Transverse colon (tissue), 4 donors: ENCODE measurements at regions not wholly inside any gene's neighbourhood (a gene's known extent, or its start where the extent isn't known, plus 50 kb on each side); places are given as distances from the start of the nearest gene placed in this dataset.

ENCODE experiments used
- EP300 ChIP-seq: sonication (generic); formaldehyde crosslinking; IDR thresholded peaks from one replicate; pipeline ENCODE4 v1.6.1; 2017; ENCODE audit warnings: antibody characterized with exemption, low read depth
- POLR2A ChIP-seq: fragments of 450-650 bp; IDR thresholded peaks from one replicate; pipeline ENCODE4 v1.6.1; 2016; ENCODE audit warnings: antibody characterized with exemption, mild to moderate bottlenecking, moderate library complexity
- POLR2AphosphoS5 ChIP-seq, 3 donors: sonication (generic); formaldehyde crosslinking; IDR thresholded peaks; one replicate each; pipeline ENCODE4 v1.6.1; 2016; ENCODE audit warnings: antibody characterized with exemption in 3 of 3
- TF ChIP-seq, protein P1 (sequence below), 5 experiments: fragments of 200-600 bp in 3 of 5; fragments of 450-650 bp in 2 of 5; sonication (generic) in 3 of 5; IDR thresholded peaks; 1 replicate in 2 of 5; 2 replicates in 3 of 5; pipeline ENCODE4 v1.5.1; 2016 to 2017; ENCODE audit warnings: antibody characterized with exemption in 5 of 5, inconsistent platforms in 3 of 5, mild to moderate bottlenecking in 2 of 5, moderate library complexity in 1 of 5

DNA sequence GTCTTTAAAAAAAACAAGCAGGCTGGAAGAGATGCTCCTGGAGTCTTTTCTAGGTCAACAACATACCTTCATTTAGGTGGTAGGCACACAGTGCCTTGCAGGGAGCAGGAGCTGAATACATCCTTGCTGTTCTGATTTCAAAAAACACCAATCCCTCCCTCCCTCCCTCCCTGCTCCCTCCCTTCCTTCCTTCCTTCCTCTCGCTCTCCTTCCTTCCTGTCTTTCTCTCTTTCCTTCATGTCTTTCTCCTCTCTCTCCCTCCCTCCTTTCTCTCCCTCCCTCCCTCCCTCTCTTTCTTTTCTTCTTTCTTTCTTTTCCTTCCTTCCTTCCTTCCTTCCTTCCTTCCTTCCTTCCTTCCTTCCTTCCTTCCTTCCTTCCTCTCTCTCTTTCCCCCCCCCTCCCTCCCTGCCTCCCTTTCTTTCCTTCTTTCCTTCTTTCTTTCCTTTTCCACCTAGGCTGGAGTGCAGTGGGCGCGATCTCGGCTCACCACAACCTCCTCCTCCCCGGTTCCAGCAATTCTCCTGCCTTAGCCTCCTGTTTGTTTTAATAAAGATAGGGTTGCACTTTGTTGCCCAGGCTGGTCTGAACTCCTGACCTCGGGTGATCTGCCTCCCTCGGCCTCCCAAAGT is 245.1 kb downstream of the MIAT start:
- TF ChIP-seq, protein P1, sequence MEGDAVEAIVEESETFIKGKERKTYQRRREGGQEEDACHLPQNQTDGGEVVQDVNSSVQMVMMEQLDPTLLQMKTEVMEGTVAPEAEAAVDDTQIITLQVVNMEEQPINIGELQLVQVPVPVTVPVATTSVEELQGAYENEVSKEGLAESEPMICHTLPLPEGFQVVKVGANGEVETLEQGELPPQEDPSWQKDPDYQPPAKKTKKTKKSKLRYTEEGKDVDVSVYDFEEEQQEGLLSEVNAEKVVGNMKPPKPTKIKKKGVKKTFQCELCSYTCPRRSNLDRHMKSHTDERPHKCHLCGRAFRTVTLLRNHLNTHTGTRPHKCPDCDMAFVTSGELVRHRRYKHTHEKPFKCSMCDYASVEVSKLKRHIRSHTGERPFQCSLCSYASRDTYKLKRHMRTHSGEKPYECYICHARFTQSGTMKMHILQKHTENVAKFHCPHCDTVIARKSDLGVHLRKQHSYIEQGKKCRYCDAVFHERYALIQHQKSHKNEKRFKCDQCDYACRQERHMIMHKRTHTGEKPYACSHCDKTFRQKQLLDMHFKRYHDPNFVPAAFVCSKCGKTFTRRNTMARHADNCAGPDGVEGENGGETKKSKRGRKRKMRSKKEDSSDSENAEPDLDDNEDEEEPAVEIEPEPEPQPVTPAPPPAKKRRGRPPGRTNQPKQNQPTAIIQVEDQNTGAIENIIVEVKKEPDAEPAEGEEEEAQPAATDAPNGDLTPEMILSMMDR (IDR thresholded peaks at IDR 0.05) = no peak
- TF ChIP-seq POLR2A = no peak
- no peak for TF ChIP-seq EP300
- TF ChIP-seq POLR2AphosphoS5 (IDR thresholded peaks at IDR 0.05) = no peak
